Stimulated activated CD8-positive, alpha-beta memory T cell treated with anti-CD3 and anti-CD28 coated beads, Interleukin-4, amount 100 ng/mL, for 1 hour (primary cell): ENCODE measurements at regions not wholly inside any gene's neighbourhood (a gene's known extent, or its start where the extent isn't known, plus 50 kb on each side); places are given as distances from the start of the nearest gene placed in this dataset.

Source experiments
- DNase-seq, 2 donors: peaks; one replicate each; pipeline ENCODE4 v3.0.0-alpha.2; 2020; ENCODE audit warnings: low read depth in 2 of 2, low spot score in 1 of 2

DNA sequence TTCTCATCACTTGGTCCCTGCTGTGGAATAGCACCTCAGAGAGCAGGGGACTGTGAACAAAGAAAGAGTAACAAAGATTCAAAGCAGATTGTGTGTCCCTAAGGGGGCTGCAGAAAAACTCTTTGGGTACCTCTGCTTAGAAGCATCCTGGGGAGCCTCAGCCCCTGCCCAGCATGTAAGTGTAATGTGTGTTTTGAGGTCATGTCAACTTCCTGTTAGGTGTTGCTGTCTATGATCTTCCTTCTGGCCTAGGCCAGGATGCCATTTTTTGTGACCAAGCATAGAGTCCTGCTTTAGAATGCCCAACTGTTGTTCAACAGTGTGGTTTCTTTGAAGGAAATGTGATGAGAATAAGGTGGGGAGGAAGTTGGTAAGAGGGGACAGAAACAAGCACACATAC, 77.1 kb upstream of the BCL6 start:
- DNase-seq: no peak

GRCh38 chr3:187823746-187824145, 78.5 kb upstream of the BCL6 start:
- no peak for DNase-seq

DNA sequence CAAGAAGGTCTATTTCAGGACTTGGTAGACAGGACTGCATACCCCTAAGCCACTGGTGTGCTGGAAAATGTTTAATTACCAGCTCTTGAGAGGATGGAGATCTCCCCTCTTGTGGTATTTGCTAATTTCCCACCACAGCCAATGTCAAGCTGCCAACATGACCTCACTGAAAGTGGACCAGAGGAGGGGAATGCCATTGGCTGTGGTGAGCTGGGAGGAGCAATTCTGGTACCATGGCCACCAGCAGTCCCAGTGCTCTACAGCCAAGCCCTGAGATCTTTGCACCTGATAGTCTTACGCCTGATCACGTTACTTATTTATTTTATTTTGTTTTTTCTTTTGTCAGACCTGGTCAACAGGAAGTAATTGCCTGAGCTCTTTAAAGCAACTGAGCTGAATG, 82.5 kb upstream of the BCL6 start:
- DNase-seq: no peak

- no peak for DNase-seq
Observed at GRCh38 chr3:187828579-187829452, 83.5 kb upstream of the BCL6 start.

- no peak for DNase-seq
Observed at GRCh38 chr3:187830181-187830580, 84.9 kb upstream of the BCL6 start.

DNA sequence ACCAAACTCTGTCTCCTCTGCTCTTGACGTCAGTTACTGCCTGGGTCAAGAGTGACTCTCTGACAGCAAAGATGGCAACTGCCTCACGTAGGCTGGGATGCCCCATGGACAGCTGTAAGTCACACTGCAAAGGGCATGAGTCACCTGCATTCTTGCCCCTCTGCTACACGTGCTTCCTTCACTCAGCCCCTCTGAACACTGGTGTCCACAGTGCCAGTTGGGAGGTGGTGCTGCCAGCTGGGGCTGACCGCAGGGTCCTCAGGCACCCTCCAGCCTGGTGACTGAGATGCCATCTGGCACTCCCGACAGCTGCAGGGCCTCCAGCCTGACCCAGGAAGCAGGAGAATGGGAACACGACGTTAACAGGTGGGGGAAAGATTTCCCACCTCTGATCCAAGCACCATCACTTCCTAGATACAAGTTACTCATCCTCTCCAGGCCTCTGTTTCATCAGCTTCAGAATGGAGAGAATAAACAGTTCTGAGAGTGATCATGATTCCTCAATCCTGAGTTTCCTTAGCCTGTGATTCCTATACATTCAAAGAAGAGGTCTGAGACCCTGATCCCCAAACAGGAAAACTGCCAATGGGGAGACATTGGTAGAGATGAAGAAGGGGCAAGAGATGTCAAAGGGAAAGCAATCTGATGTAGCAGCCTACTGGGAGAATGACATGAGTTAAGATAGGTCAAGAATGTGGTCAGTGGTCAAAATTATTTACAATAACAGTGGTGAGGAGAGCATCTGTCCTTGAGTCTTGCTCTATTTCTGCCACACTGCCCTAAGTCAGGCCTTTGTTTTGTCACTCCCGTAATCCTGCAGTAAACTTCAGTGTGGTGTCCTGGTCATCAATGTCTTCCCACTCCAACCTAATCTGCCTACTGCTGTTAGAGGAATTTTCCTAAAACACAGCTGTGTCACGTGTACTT, 86.1 kb upstream of the BCL6 start:
- no peak for DNase-seq

DNA sequence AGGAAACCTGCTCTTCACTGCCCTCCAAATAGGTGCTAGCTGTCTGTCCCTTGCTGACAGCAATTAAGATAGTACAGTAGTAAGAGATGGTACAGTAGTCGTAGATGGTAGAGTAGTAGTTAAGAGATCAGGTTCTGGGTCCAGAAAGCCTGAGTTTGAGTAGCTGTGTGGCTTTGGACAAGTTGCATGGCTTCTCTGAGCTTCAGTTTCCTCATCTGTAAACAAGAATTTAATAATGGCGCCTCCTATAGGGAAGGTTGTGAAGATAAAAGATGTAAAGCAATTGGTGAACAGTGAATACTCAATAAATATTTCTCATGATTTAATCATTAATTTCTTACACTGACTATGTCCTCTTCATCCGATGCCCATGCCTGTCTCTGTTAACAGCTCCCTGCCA, 86.9 kb upstream of the BCL6 start:
- DNase-seq: no peak

DNA sequence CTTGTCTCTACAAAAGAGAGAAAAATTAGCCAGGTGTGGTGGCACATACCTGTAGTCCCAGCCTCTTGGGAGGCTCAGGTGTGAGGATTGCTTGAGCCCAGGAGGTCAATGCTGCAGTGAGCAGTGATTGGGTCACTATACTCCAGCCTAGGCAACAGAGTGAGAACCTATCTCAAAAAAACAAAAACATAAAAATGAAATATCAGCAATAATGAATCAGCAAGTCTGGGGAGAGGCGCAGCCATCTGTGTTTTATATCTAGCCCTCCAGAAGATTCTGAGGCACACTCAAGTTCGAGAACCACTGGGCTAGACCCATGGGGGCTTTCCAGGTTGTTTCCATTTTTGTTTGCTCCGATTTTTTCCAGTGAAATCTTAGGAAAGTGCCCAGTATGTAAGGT, 88.1 kb upstream of the BCL6 start:
- no peak for DNase-seq

DNA sequence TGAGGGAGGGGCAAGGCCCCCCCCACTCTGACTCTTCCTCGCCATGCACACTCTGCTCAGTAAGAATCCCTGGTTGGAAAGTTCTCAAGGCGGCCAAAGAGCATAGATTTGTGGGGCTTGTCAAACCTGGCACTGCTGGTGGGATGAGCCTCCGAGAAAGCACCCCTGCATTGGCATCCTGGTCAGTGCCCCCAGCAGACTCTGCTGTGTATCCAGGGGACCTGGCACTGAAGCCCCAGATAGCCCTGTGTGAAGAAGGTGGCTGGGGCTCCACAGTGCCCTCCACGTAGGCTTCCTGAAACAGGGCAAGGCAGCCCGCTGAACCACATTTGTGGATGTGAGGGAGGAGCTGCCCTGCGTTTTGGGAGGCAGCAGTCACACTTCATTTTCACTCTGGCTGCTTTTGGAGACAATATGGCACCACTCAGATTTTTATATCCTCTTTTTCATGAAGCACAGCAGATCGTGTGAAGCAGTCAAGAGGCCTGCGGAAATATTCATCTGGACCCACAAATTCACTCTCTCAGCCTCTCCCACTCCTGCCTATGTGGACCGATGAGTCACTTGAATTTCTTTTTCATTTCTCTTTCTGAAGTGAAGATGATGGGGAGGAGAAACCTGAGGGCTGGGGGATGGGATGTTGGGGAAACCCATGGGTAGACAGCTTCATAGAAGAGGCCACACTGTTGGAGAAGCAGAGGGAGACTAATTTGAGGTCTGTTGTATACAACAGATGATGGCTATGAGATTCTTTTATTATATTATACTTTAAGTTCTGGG, 88.7 kb upstream of the BCL6 start:
- DNase-seq: no peak

DNA sequence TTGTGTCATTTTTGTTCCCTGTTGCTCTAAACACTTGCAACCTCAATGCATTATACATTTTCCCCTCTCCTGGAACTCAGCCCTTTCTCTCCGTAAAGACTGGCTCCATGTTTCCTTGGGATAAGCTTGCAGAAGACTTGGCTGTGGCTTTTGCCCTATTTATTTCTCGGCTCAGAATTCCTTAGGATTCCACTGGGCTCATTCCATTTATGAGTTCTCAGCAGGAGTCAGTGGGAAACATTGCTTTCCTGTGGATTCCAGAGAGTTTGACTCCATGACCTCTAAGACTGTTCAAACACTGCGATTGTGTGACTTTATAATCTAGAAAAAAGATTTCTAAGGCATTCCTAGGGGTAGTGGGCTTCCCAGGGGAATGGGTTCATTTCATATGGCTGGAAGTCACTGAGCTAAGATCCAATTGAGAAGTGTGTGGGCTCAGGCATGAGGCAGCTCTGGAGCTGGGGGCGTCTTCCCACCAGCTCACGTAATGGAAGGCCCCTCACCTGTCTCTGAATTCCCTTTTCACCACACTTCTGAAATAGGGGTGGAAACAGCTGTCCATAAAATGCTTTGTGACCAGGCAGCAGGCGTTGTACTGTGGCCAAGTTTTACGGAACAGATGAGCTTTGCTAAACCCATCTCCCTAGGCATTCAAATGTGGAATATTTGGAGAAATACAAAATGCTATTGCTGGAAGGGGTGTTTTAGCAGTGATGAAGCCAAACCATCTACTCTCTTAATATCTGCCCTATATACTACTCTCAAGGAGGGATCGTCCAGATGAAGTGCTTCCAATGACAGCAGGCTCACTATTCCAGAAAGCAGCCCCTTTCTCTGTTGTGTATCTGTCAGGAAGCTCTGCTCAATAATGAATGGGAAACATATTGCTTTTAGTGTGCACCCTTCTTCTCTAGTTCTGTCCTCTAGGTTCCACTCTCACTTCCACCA, 91.8 kb upstream of the BCL6 start:
- DNase-seq: no peak

GRCh38 chr3:187838016-187838540, 92.8 kb upstream of the BCL6 start:
- no peak for DNase-seq

DNA sequence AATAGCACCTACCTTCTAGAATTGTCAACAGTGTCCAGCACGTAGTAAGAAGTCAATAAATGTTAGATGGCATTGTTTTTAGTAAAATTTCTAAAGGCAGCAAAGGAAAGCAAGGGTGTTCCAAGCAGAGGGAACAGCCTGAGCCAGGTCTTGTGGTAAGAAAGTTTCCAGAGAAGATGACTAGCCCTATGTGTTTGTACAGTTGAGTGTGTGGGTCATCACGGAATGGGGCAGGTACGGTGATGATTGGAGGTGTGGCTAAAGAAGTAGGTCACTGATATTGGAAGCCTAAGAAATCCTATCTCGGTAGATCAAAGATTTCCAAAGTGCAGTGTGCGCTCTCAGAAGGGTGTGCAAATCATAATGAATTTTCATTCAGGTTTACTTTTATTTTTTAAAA, 94.2 kb upstream of the BCL6 start:
- DNase-seq: no peak

- DNase-seq: no peak
Observed at GRCh38 chr3:187840856-187841255, 95.6 kb upstream of the BCL6 start.

DNA sequence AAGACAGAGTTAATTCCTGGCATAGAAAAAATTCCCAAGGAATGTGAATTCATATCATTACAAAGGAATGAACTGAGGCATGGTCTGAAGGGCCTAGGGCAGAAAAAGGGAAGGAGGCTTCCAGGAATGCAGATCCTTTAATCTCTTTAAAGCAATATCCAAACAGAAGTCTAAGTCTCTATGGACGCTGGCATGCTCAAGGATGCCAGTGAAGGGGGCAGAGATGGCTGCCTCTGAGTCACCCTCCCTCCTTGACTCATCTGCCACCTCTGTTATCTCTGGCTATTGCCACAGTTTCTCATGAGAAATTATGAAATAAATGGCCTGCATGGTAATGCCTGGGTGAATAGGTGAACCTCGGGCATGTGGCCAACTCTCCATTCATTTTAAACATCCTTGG, 96.3 kb upstream of the BCL6 start:
- no peak for DNase-seq

DNA sequence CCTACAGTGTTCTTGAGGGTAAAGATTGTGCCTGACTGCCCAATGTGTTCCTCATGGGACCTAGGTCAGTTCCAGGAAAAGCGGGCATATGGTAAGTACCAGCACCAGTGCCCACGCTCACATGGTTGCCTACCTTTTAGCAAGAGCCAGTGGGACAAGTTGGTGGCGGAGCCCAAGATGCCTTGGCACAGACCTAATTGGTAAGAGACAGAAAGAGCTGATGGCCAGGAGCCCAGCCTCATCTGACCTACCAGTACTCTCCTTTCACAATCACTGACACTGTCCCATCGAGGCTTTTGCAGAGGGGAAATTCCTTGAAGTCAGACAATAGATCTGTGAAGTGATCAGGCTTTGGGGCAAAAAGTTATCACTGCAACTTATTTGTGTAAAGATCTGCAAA, 98.4 kb upstream of the BCL6 start:
- no peak for DNase-seq

DNA sequence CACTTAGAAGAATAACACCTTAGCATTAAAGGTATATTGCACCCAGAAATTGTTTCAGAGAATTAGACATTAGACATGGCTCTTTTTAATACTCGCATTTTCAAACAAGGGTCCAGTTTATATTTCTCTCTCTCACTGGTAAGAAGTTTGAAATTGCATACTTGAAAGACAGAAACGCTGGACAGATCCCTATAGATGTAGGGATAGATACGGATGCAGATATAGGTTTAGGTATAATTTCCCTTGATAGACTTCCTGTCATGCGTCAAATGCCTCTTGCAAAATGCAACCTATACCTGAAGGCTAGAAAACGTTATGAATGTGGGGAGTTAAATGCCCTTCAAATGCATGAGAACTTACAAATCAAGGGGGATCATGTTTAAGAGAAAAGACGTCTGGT, 99.4 kb upstream of the BCL6 start:
- DNase-seq: no peak

DNA sequence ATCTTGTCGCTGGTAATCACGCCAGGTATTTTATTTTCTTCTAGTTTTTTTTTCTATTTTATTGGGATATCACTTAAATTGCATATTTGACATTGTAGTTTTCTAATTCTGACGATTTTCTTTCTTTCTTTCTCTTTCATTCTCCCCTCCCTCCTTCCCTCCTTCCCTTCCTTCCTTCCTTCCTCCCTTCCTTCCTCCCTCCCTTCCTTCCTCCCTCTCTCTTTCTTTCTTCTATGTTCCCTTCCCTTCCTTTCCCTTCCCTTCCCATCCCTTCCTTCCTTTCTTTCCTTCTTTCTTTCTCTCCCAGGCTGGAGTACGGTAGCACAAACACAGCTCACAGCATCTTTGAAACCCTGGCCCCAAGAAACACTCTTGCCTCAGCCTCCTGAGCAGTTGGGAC, 100.6 kb upstream of the BCL6 start:
- no peak for DNase-seq

DNA sequence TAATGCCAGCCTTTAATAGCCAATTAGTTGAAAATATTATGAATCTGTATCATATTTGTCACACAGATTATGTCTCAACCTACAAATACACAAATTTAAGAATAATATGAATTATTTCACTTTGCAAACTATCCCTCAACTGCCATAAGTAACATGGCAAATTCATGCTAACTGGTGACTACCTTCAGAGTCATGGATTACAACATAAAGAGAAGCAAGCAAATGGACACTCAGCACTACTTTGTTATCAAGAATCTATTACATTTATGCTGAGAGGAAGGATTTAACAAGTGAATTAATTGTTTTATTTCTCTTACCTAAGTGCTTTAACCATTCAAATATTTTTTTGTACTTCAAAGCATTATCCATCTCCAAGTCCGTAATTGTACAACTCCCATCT, 103.1 kb upstream of the BCL6 start:
- no peak for DNase-seq

- DNase-seq: no peak
Observed at GRCh38 chr3:187849016-187849654, 103.9 kb upstream of the BCL6 start.
